KMS-11 (cell line): ENCODE measurements at regions not wholly inside any gene's neighbourhood (a gene's known extent, or its start where the extent isn't known, plus 50 kb on each side); places are given as distances from the start of the nearest gene placed in this dataset.

ENCODE experiments used
- H2AFZ ChIP-seq: fragments of 200-600 bp; sonication (generic); 2 replicates; pipeline ENCODE4 v1.6.1; 2016; ENCODE audit warnings: antibody characterized with exemption, mixed run types, low read depth
- H3K27ac ChIP-seq: fragments of 200-600 bp; sonication (generic); 2 replicates; pipeline ENCODE4 v1.6.1; 2016; ENCODE audit warnings: mild to moderate bottlenecking, mixed run types
- H3K27me3 ChIP-seq: fragments of 200-600 bp; sonication (generic); 2 replicates; pipeline ENCODE4 v1.6.1; 2017; ENCODE audit warnings: mild to moderate bottlenecking, low read depth, mixed run types, moderate library complexity; ENCODE audit not compliant: insufficient read depth
- H3K36me3 ChIP-seq: fragments of 200-600 bp; sonication (generic); 2 replicates; pipeline ENCODE4 v1.6.1; 2017; ENCODE audit warnings: mild to moderate bottlenecking, mixed run types; ENCODE audit not compliant: insufficient read depth
- H3K4me1 ChIP-seq: fragments of 200-600 bp; sonication (generic); 2 replicates; pipeline ENCODE4 v1.6.1; 2016; ENCODE audit warnings: mild to moderate bottlenecking, low read depth, mixed run types; ENCODE audit not compliant: poor library complexity, severe bottlenecking
- H3K4me2 ChIP-seq: fragments of 200-600 bp; sonication (generic); 2 replicates; pipeline ENCODE4 v1.7.0; 2016; ENCODE audit warnings: mild to moderate bottlenecking, mixed run types
- H3K4me3 ChIP-seq: fragments of 200-600 bp; sonication (generic); IDR thresholded peaks from 2 replicates; pipeline ENCODE4 v1.6.1; 2017; ENCODE audit warnings: low read depth, low read length, mixed read lengths; ENCODE audit not compliant: insufficient read depth
- H3K79me2 ChIP-seq: fragments of 200-600 bp; sonication (generic); 2 replicates; pipeline ENCODE4 v1.6.1; 2016; ENCODE audit warnings: low read depth, mixed run types; ENCODE audit not compliant: insufficient read depth
- H3K9ac ChIP-seq: fragments of 200-600 bp; sonication (generic); 2 replicates; pipeline ENCODE4 v1.6.1; 2016; ENCODE audit warnings: mild to moderate bottlenecking, mixed run types
- H4K20me1 ChIP-seq: fragments of 200-600 bp; sonication (generic); 2 replicates; pipeline ENCODE4 v1.6.1; 2016; ENCODE audit warnings: mild to moderate bottlenecking, mixed run types; ENCODE audit not compliant: insufficient read depth
- TF ChIP-seq, protein P1 (sequence below): fragments of 200-600 bp; sonication (generic); conservative IDR thresholded peaks from 2 replicates; pipeline ENCODE4 v1.6.1; 2017; ENCODE audit warnings: low read depth, mild to moderate bottlenecking, antibody characterized with exemption, low read length, moderate library complexity, mixed read lengths

DNA sequence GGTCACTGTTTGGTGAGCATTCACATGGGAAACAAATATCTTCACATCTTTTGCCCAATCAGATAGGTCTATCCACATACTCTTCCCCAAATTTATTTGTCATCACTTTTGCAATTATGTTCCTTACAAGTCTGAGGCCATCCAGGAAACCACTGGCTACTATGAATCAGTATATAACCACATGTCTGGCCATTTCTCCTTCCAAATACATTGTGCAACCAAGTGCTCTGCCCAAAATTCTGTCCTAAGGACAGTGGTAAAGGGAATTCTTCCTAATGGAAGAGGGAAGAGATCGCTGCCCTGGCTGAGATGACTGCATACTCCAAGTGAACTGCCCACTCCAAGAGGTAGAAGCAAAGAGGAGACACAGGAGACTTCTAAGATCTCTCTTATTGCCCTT lies 148.9 kb upstream of the MAX start:
- Histone ChIP-seq H3K4me1 (no peaks in the 10 kb centered on the region), H3K9ac (no peak overlapping the region), H4K20me1 (no peaks in the 10 kb centered on the region), H3K79me2 (no peaks in the 10 kb centered on the region), H3K4me3 (no peak overlapping the region), H3K36me3 (no peaks in the 10 kb centered on the region), H2AFZ (no peak overlapping the region), H3K4me2 (no peak overlapping the region), H3K27me3 (no peaks in the 10 kb centered on the region), H3K27ac (no peak overlapping the region)
- TF ChIP-seq, protein P1, sequence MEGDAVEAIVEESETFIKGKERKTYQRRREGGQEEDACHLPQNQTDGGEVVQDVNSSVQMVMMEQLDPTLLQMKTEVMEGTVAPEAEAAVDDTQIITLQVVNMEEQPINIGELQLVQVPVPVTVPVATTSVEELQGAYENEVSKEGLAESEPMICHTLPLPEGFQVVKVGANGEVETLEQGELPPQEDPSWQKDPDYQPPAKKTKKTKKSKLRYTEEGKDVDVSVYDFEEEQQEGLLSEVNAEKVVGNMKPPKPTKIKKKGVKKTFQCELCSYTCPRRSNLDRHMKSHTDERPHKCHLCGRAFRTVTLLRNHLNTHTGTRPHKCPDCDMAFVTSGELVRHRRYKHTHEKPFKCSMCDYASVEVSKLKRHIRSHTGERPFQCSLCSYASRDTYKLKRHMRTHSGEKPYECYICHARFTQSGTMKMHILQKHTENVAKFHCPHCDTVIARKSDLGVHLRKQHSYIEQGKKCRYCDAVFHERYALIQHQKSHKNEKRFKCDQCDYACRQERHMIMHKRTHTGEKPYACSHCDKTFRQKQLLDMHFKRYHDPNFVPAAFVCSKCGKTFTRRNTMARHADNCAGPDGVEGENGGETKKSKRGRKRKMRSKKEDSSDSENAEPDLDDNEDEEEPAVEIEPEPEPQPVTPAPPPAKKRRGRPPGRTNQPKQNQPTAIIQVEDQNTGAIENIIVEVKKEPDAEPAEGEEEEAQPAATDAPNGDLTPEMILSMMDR, result no peak

DNA sequence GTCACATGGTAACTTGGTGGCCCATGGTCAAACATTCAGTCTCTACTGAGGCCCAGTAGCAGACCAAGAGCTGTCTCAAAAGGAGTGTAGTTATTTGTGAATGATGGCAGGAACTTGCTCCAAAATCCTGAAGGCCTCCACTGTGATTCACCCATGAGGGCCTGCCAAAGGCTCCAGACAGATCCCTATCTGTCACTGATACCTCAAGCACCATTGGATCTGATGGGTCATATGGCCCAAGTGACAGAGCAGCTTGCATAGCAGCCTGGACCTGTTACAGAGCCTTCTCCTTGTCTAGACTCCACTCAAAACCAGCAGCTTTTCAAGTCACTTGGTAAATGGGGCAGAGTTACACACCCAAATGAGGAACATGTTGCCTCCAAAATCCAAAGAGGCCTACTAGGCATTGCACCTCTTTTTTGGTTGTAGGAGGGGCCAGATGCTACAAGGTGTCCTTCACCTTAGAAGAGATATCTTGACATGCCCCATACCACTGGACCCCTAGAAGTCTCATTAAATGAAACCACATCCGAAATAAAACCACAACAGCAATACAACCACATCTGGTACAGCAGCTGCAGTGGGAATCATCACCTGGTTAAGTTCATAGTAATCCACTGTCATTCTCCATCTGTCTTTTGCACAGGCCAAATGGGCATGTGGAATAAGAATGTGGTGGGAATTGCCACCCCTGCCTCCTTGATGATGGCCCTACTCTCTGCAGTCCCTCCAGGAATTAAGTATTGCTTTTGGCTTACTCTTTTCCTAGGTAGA lies 150.4 kb upstream of the MAX start:
- Histone ChIP-seq H3K27me3 (no peaks in the 10 kb centered on the region), H3K4me2 (no peak overlapping the region), H4K20me1 (no peaks in the 10 kb centered on the region), H3K4me1 (no peaks in the 10 kb centered on the region), H3K27ac (no peak overlapping the region), H3K79me2 (no peaks in the 10 kb centered on the region), H3K9ac (no peak overlapping the region), H3K36me3 (no peaks in the 10 kb centered on the region), H3K4me3 (no peak overlapping the region), H2AFZ (no peak overlapping the region)
- TF ChIP-seq, protein P1, result no peak

DNA sequence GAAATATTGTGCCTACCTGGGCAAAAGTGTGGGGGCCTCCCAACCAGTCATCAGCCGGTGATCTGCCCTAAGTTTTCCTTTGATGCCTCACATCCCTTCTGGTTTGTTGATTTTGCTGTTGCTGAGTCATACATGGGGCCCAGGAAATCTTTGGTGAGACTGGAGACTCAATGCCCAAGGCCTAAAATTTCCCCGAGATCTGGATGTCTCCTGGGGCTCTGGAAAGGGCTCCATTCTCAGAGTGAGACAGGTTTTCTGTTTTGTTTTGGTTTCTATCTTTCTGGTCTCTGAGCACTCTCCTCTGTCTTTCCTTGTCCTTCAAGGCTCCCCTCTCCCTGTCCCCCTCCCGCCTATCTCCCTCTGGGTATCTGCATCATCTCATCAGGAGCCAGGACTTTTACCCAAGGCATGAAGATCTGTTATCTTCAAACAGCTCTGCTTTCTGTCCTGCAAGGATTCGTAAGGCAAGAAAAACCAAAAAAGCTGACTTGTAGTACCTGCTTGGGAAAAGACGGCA lies 152.8 kb upstream of the MAX start:
- no peak overlapping the region for H2AFZ ChIP-seq
- TF ChIP-seq, protein P1, result no peak
- no peak overlapping the region for H3K4me3 ChIP-seq
- no peaks in the 10 kb centered on the region for H3K79me2 ChIP-seq
- H3K4me1 ChIP-seq, result no peaks in the 10 kb centered on the region
- no peaks in the 10 kb centered on the region for H4K20me1 ChIP-seq
- H3K9ac ChIP-seq, result no peak overlapping the region
- no peak overlapping the region for H3K27ac ChIP-seq
- H3K27me3 ChIP-seq, result no peaks in the 10 kb centered on the region
- H3K4me2 ChIP-seq, result no peak overlapping the region
- H3K36me3 ChIP-seq, result no peaks in the 10 kb centered on the region

DNA sequence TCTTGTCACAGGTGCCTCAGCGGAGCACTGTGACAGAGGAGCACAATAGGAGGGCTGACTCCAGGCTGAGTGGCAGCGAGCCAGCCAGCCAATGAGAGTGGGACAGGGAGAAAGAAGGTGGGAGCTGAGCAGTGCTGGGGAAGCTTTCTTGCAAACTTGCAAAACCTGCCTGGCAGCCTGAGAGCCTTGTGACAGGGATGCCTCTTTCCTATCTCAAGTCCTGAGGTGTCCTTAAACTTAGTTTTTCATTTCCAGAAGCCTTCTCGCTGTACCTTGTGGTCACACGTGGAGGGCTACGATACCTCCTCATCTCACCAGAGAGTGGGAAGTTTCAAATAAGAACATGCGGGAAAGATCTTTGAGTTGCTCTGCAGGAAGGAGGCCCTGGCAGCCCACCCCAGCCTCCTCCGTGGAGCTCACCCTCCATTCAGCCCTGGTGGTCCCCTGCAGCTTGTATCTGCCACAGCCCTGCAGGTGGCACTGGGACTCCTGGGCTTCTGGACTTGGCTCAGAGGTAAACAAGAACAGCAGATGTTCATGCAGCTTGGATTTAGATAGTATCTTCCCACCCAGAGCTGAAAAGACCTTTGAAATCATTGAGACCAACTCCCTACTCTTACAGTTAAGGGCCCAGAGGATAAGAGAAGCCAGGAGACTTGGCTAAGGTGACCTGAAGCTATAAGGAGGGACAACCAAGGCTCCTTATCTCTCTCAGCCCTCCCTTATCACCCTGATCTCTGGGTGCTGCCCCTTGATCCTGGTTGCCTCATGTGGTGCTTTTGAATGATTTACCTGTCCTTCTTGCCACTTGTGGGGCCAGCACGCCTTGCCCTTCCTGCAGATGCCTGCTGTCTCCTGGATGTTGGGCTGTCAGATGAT lies 153.5 kb upstream of the MAX start:
- Histone ChIP-seq H3K9ac (no peak overlapping the region), H3K4me3 (no peak overlapping the region), H3K27ac (no peak overlapping the region), H3K36me3 (no peaks in the 10 kb centered on the region), H2AFZ (no peak overlapping the region), H3K4me1 (no peaks in the 10 kb centered on the region), H3K79me2 (no peaks in the 10 kb centered on the region), H3K4me2 (no peak overlapping the region), H3K27me3 (no peaks in the 10 kb centered on the region), H4K20me1 (no peaks in the 10 kb centered on the region)
- TF ChIP-seq, protein P1, result no peak
